GM23338 (cell line): ENCODE measurements at regions not wholly inside any gene's neighbourhood (a gene's known extent, or its start where the extent isn't known, plus 50 kb on each side); places are given as distances from the start of the nearest gene placed in this dataset.

ENCODE experiments used
- CREB1 ChIP-seq: fragments of 250-450 bp; sonication (Bioruptor Pico); IDR thresholded peaks from 2 replicates; pipeline ENCODE4 v1.5.0; 2020; ENCODE audit warnings: low read depth, mild to moderate bottlenecking, moderate library complexity
- ETS1 ChIP-seq: IDR thresholded peaks from 2 replicates; pipeline ENCODE4 v1.6.1; 2016; ENCODE audit warnings: antibody characterized with exemption
- EZH2 ChIP-seq: fragments of 200-600 bp; sonication (generic); IDR thresholded peaks from one replicate; pipeline ENCODE4 v1.8.0; 2017; ENCODE audit warnings: antibody characterized with exemption, mild to moderate bottlenecking, low read depth; ENCODE audit not compliant: unreplicated experiment
- EZH2phosphoT487 ChIP-seq: fragments of 200-600 bp; sonication (generic); IDR thresholded peaks from one replicate; pipeline ENCODE4 v1.8.1; 2018; ENCODE audit warnings: antibody characterized with exemption; ENCODE audit not compliant: unreplicated experiment
- JUNB ChIP-seq: IDR thresholded peaks from one replicate; pipeline ENCODE4 v1.6.1; 2016; ENCODE audit warnings: antibody characterized with exemption; ENCODE audit not compliant: unreplicated experiment
- NANOG ChIP-seq: IDR thresholded peaks from 2 replicates; pipeline ENCODE4 v1.6.1; 2016; ENCODE audit warnings: antibody characterized with exemption, borderline replicate concordance
- POLR2AphosphoS5 ChIP-seq: IDR thresholded peaks from 2 replicates; pipeline ENCODE4 v1.6.1; 2016; ENCODE audit warnings: antibody characterized with exemption, low read depth
- STAT1 ChIP-seq: IDR thresholded peaks from one replicate; pipeline ENCODE4 v1.6.1; 2016; ENCODE audit warnings: antibody characterized with exemption; ENCODE audit not compliant: unreplicated experiment
- ZNF331 ChIP-seq: fragments of 250-450 bp; sonication (Bioruptor Pico); IDR thresholded peaks from 2 replicates; pipeline ENCODE4 v1.5.0; 2020; ENCODE audit warnings: low read depth, mild to moderate bottlenecking, moderate library complexity
- TF ChIP-seq, protein P1 (sequence below), 2 experiments: fragments of 200-600 bp in 1 of 2; sonication (generic) in 1 of 2; conservative IDR thresholded peaks; 2 replicates each; pipeline versions ENCODE4 v1.5.1 to v1.6.1; 2016 to 2017; ENCODE audit warnings: antibody characterized with exemption in 2 of 2, low read depth in 2 of 2, mild to moderate bottlenecking in 2 of 2, moderate library complexity in 1 of 2
- TF ChIP-seq, protein P2 (sequence below): IDR thresholded peaks from one replicate; pipeline ENCODE4 v1.6.1; 2018; ENCODE audit warnings: antibody characterized with exemption; ENCODE audit not compliant: unreplicated experiment

DNA sequence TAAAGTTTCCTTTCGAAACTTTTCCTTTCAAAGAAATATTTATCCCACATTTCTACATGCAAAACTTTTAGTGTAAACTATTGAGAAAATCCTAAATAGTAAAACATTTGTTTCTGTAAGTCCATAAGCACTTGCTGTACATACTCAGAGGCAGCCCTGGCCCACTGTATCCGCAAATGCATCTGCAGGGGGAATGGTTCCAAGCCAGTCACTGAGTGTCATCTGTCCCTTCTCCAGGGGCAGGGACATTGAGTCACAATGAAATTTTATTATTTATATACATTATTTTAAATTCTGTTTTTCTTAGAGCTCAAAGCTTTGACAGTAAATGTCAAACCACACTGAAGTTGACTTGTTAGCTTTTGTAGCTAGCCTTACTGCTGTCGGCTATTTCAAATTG is 367.2 kb downstream of the MTX2 start:
- no peak for TF ChIP-seq EZH2
- TF ChIP-seq, protein P1, sequence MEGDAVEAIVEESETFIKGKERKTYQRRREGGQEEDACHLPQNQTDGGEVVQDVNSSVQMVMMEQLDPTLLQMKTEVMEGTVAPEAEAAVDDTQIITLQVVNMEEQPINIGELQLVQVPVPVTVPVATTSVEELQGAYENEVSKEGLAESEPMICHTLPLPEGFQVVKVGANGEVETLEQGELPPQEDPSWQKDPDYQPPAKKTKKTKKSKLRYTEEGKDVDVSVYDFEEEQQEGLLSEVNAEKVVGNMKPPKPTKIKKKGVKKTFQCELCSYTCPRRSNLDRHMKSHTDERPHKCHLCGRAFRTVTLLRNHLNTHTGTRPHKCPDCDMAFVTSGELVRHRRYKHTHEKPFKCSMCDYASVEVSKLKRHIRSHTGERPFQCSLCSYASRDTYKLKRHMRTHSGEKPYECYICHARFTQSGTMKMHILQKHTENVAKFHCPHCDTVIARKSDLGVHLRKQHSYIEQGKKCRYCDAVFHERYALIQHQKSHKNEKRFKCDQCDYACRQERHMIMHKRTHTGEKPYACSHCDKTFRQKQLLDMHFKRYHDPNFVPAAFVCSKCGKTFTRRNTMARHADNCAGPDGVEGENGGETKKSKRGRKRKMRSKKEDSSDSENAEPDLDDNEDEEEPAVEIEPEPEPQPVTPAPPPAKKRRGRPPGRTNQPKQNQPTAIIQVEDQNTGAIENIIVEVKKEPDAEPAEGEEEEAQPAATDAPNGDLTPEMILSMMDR (conservative IDR thresholded peaks at IDR 0.05; ENCODE audit: low read depth in 2 of 2) = no peak
- TF ChIP-seq NANOG = no peak
- TF ChIP-seq ZNF331 (CRISPR knock-in tag) = no peak
- TF ChIP-seq JUNB = no peak
- TF ChIP-seq EZH2phosphoT487 = no peak
- TF ChIP-seq, protein P2, sequence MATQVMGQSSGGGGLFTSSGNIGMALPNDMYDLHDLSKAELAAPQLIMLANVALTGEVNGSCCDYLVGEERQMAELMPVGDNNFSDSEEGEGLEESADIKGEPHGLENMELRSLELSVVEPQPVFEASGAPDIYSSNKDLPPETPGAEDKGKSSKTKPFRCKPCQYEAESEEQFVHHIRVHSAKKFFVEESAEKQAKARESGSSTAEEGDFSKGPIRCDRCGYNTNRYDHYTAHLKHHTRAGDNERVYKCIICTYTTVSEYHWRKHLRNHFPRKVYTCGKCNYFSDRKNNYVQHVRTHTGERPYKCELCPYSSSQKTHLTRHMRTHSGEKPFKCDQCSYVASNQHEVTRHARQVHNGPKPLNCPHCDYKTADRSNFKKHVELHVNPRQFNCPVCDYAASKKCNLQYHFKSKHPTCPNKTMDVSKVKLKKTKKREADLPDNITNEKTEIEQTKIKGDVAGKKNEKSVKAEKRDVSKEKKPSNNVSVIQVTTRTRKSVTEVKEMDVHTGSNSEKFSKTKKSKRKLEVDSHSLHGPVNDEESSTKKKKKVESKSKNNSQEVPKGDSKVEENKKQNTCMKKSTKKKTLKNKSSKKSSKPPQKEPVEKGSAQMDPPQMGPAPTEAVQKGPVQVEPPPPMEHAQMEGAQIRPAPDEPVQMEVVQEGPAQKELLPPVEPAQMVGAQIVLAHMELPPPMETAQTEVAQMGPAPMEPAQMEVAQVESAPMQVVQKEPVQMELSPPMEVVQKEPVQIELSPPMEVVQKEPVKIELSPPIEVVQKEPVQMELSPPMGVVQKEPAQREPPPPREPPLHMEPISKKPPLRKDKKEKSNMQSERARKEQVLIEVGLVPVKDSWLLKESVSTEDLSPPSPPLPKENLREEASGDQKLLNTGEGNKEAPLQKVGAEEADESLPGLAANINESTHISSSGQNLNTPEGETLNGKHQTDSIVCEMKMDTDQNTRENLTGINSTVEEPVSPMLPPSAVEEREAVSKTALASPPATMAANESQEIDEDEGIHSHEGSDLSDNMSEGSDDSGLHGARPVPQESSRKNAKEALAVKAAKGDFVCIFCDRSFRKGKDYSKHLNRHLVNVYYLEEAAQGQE = no peak
- no peak for TF ChIP-seq POLR2AphosphoS5
- TF ChIP-seq STAT1 = no peak
- TF ChIP-seq CREB1 (CRISPR knock-in tag) = no peak
- no peak for TF ChIP-seq ETS1
